ENCODE measurements at regions not wholly inside any gene's neighbourhood (a gene's known extent, or its start where the extent isn't known, plus 50 kb on each side); places are given as distances from the start of the nearest gene placed in this dataset.
"Not testable (repeated sequence)": the region's sequence is repeated elsewhere in the genome, so short reads cannot be mapped to it uniquely, and the experiment has no call there.

GRCh38 chr7:148472406-148472805 lies 118.2 kb upstream of the C7orf33 start:
- DNase-seq (ENCODE audit: low read depth in 2 of 2) = no peak

GRCh38 chr7:148473703-148474480 lies 116.7 kb upstream of the C7orf33 start:
- DNase-seq (ENCODE audit: low read depth in 2 of 2) = no peak

GRCh38 chr7:148474481-148475025 lies 116.0 kb upstream of the C7orf33 start:
- DNase-seq (ENCODE audit: low read depth in 2 of 2) = no peak

GRCh38 chr7:148478551-148478950 lies 112.0 kb upstream of the C7orf33 start:
- DNase-seq (ENCODE audit: low read depth in 2 of 2) = no peak

- DNase-seq (ENCODE audit: low read depth in 2 of 2) = no peak
Observed at GRCh38 chr7:148480479-148481146, 110.0 kb upstream of the C7orf33 start.

GRCh38 chr7:148481147-148481526 lies 109.4 kb upstream of the C7orf33 start:
- DNase-seq (ENCODE audit: low read depth in 2 of 2) = no peak

- DNase-seq (ENCODE audit: low read depth in 2 of 2) = no peak
Observed at GRCh38 chr7:148481971-148482626, 108.5 kb upstream of the C7orf33 start.

- DNase-seq (ENCODE audit: low read depth in 2 of 2) = no peak
Observed at GRCh38 chr7:148483515-148484308, 106.9 kb upstream of the C7orf33 start.

GRCh38 chr7:148484486-148484885 lies 106.1 kb upstream of the C7orf33 start:
- DNase-seq (ENCODE audit: low read depth in 2 of 2) = no peak

GRCh38 chr7:148485618-148486017 lies 104.9 kb upstream of the C7orf33 start:
- DNase-seq (ENCODE audit: low read depth in 2 of 2) = no peak

- DNase-seq (ENCODE audit: low read depth in 2 of 2) = no peak
Observed at GRCh38 chr7:148486937-148487336, 103.6 kb upstream of the C7orf33 start.

- no peak for DNase-seq (ENCODE audit: low read depth in 2 of 2)
Observed at GRCh38 chr7:148487912-148488311, 102.7 kb upstream of the C7orf33 start.

- DNase-seq (ENCODE audit: low read depth in 2 of 2) = no peak
Observed at GRCh38 chr7:148489678-148490077, 100.9 kb upstream of the C7orf33 start.

GRCh38 chr7:148492157-148492860 lies 98.3 kb upstream of the C7orf33 start:
- no peak for DNase-seq (ENCODE audit: low read depth in 2 of 2)

- no peak for DNase-seq (ENCODE audit: low read depth in 2 of 2)
Observed at GRCh38 chr7:148495605-148496004, 95.0 kb upstream of the C7orf33 start.

- DNase-seq (ENCODE audit: low read depth in 2 of 2) = no peak
Observed at GRCh38 chr7:148500978-148501377, 89.6 kb upstream of the C7orf33 start.

- peak; percentile 27 to 44 for DNase-seq (ENCODE audit: low read depth in 2 of 2)
Observed at GRCh38 chr7:148503900-148504487, 86.6 kb upstream of the C7orf33 start.

- no peak for DNase-seq (ENCODE audit: low read depth in 2 of 2)
Observed at GRCh38 chr7:148505645-148506375, 84.8 kb upstream of the C7orf33 start.

GRCh38 chr7:148507064-148507573 lies 83.4 kb upstream of the C7orf33 start:
- DNase-seq (ENCODE audit: low read depth in 2 of 2) = not testable (repeated sequence)

- DNase-seq (ENCODE audit: low read depth in 2 of 2) = no peak
Observed at GRCh38 chr7:148507787-148508186, 82.8 kb upstream of the C7orf33 start.

Data from dermis microvascular lymphatic vessel endothelial cell (primary cell).